SK-N-MC (cell line): ENCODE measurements at regions not wholly inside any gene's neighbourhood (a gene's known extent, or its start where the extent isn't known, plus 50 kb on each side); places are given as distances from the start of the nearest gene placed in this dataset.

Experiments
- EZH2 ChIP-seq: fragments of 200-600 bp; sonication (generic); IDR thresholded peaks from one replicate; pipeline ENCODE4 v1.6.1; 2017; ENCODE audit warnings: antibody characterized with exemption
- FOXP2 ChIP-seq: optimal IDR thresholded peaks from 2 replicates; pipeline ENCODE3; 2011; ENCODE audit warnings: mild to moderate bottlenecking, moderate library complexity; ENCODE audit not compliant: insufficient read depth; ENCODE audit errors: extremely low read length, control extremely low read depth
- POLR2AphosphoS5 ChIP-seq: IDR thresholded peaks from 2 replicates; pipeline ENCODE4 v1.6.1; 2012; ENCODE audit warnings: mild to moderate bottlenecking, low read depth, low read length, borderline replicate concordance

GRCh38 chr3:167054926-167055325 is 325.2 kb downstream of the ZBBX start:
- TF ChIP-seq POLR2AphosphoS5 (no peak), EZH2 (no peak), FOXP2 (no peak)
